PC-9 (cell line): ENCODE measurements at regions not wholly inside any gene's neighbourhood (a gene's known extent, or its start where the extent isn't known, plus 50 kb on each side); places are given as distances from the start of the nearest gene placed in this dataset.

Source experiments
- BruUV-seq: library from RNA; stranded (reverse); fragments of 400-500 nt; replicated peaks from 2 replicates; lab custom pipeline; 2021; lab: Mats Ljungman, UMichigan
- CTCF ChIA-PET: fragments of 300-600 bp; sonication (Branson Sonifier 250); formaldehyde crosslinking; loops from one replicate; lab custom pipeline; 2022; ENCODE audit warnings: antibody characterized with exemption; lab: Charles Lee
- POLR2A ChIA-PET: fragments of 300-600 bp; sonication (Branson Sonifier 250); formaldehyde crosslinking; loops from one replicate; lab custom pipeline; 2022; ENCODE audit warnings: antibody characterized with exemption; ENCODE audit not compliant: unreplicated experiment; lab: Charles Lee
- DNase-seq, 2 experiments: peaks; one replicate each; pipeline versions ENCODE4 v3.0.0 to v3.0.0-alpha.2; 2015 to 2022; ENCODE audit warnings: mixed read lengths in 1 of 2
- H2AFZ ChIP-seq: fragments of 200-600 bp; sonication (generic); 2 replicates; pipeline ENCODE4 v1.8.1; 2017; ENCODE audit warnings: antibody characterized with exemption
- H3F3A ChIP-seq: fragments of 200-600 bp; sonication (generic); 2 replicates; pipeline ENCODE4 v1.8.1; 2017; ENCODE audit warnings: antibody characterized with exemption, mild to moderate bottlenecking, low read depth; ENCODE audit not compliant: insufficient read depth
- H3K27ac ChIP-seq: fragments of 200-600 bp; sonication (generic); 2 replicates; pipeline ENCODE4 v1.6.1; 2016; ENCODE audit warnings: mixed run types
- H3K27me3 ChIP-seq: fragments of 200-600 bp; sonication (generic); 2 replicates; pipeline ENCODE4 v1.6.1; 2016; ENCODE audit warnings: low read depth, mixed run types; ENCODE audit not compliant: insufficient read depth
- H3K36me3 ChIP-seq: fragments of 200-600 bp; sonication (generic); 2 replicates; pipeline ENCODE4 v1.6.1; 2016; ENCODE audit warnings: low read depth, mixed run types
- H3K4me1 ChIP-seq: fragments of 200-600 bp; sonication (generic); replicated peaks from 2 replicates; pipeline ENCODE4 v1.6.1; 2016; ENCODE audit warnings: mixed run types; ENCODE audit not compliant: insufficient read depth
- H3K4me2 ChIP-seq: fragments of 200-600 bp; sonication (generic); 2 replicates; pipeline ENCODE4 v1.6.1; 2017; ENCODE audit warnings: mixed run types
- H3K4me3 ChIP-seq: fragments of 200-600 bp; sonication (generic); 2 replicates; pipeline ENCODE4 v1.6.1; 2016; ENCODE audit warnings: mixed run types
- H3K79me2 ChIP-seq: fragments of 200-600 bp; sonication (generic); 2 replicates; pipeline ENCODE4 v1.6.1; 2017; ENCODE audit warnings: low read depth, mixed run types
- H3K9me2 ChIP-seq: fragments of 200-600 bp; sonication (generic); 2 replicates; pipeline ENCODE4 v1.8.1; 2017; ENCODE audit warnings: mild to moderate bottlenecking; ENCODE audit not compliant: insufficient read depth
- H3K9me3 ChIP-seq: fragments of 200-600 bp; sonication (generic); 2 replicates; pipeline ENCODE4 v1.8.1; 2016; ENCODE audit warnings: low read depth; ENCODE audit not compliant: insufficient read depth
- H4K20me1 ChIP-seq: fragments of 200-600 bp; sonication (generic); 2 replicates; pipeline ENCODE4 v1.8.1; 2017; ENCODE audit not compliant: insufficient read depth
- CTCF ChIP-seq: fragments of 200-600 bp; sonication (generic); conservative IDR thresholded peaks from 2 replicates; pipeline ENCODE4 v1.6.1; 2017; ENCODE audit warnings: mixed run types, antibody characterized with exemption, mild to moderate bottlenecking, moderate library complexity
- EZH2 ChIP-seq: fragments of 200-600 bp; sonication (generic); IDR thresholded peaks from 2 replicates; pipeline ENCODE4 v1.8.0; 2017; ENCODE audit warnings: antibody characterized with exemption, low read depth
- intact Hi-C: fragments of 100-400 bp; cut with micrococcal nuclease; formaldehyde crosslinking; loops from one replicate; pipeline ENCODE4 v1.10.0; 2022; ENCODE audit not compliant: unreplicated experiment

GRCh38 chr10:130904676-130905075 is 406.8 kb downstream of the TCERG1L start:
- H3K79me2 ChIP-seq, result no peaks in the 10 kb centered on the region
- no peaks in the 10 kb centered on the region for H4K20me1 ChIP-seq
- H3K4me3 ChIP-seq, result no peak overlapping the region
- H3K4me1 ChIP-seq, result no peaks in the 10 kb centered on the region
- TF ChIP-seq CTCF (no peak), EZH2 (no peak)
- H3F3A ChIP-seq, result no peaks in the 10 kb centered on the region
- DNase-seq, result no peak
- no peaks in the 10 kb centered on the region for H3K36me3 ChIP-seq
- H3K27me3 ChIP-seq, result peaks cover 13% of the 10 kb centered on the region
- ChIA-PET POLR2A (no interaction called here), CTCF (no interaction called here)
- BruUV-seq, result no TSS peak
- no peaks in the 10 kb centered on the region for H3K9me2 ChIP-seq
- no peak overlapping the region for H2AFZ ChIP-seq
- no peaks in the 10 kb centered on the region for H3K9me3 ChIP-seq
- intact Hi-C loops, result no loop called here
- no peak overlapping the region for H3K4me2 ChIP-seq
- H3K27ac ChIP-seq, result no peak overlapping the region

- ChIA-PET POLR2A (no interaction called here), CTCF (no interaction called here)
- H3K9me3 ChIP-seq, result no peaks in the 10 kb centered on the region
- DNase-seq, result no peak
- intact Hi-C loops, result no loop called here
- no TSS peak for BruUV-seq
- H4K20me1 ChIP-seq, result no peaks in the 10 kb centered on the region
- no peak for TF ChIP-seq EZH2
- TF ChIP-seq CTCF, result no peak
- H3K4me2 ChIP-seq, result no peak overlapping the region
- H3F3A ChIP-seq, result no peaks in the 10 kb centered on the region
- H3K36me3 ChIP-seq, result no peaks in the 10 kb centered on the region
- no peaks in the 10 kb centered on the region for H3K9me2 ChIP-seq
- no peak overlapping the region for H3K4me3 ChIP-seq
- no peak overlapping the region for H2AFZ ChIP-seq
- H3K79me2 ChIP-seq, result no peaks in the 10 kb centered on the region
- no peak overlapping the region for H3K27ac ChIP-seq
- H3K4me1 ChIP-seq, result no peaks in the 10 kb centered on the region
- H3K27me3 ChIP-seq, result peaks cover 13% of the 10 kb centered on the region
Measured at GRCh38 chr10:130905386-130905785, 406.1 kb downstream of the TCERG1L start.

- H3K4me2 ChIP-seq, result no peak overlapping the region
- H3K9me3 ChIP-seq, result no peaks in the 10 kb centered on the region
- no peaks in the 10 kb centered on the region for H3K36me3 ChIP-seq
- H3K27ac ChIP-seq, result no peak overlapping the region
- no peaks in the 10 kb centered on the region for H4K20me1 ChIP-seq
- intact Hi-C loops, result no loop called here
- CTCF ChIA-PET, result no interaction called here
- no peak for TF ChIP-seq EZH2
- no peak for TF ChIP-seq CTCF
- DNase-seq, result no peak
- no peaks in the 10 kb centered on the region for H3K9me2 ChIP-seq
- POLR2A ChIA-PET, result no interaction called here
- H2AFZ ChIP-seq, result no peak overlapping the region
- H3K79me2 ChIP-seq, result no peaks in the 10 kb centered on the region
- no peak overlapping the region for H3K4me3 ChIP-seq
- H3K27me3 ChIP-seq, result peaks cover 17% of the 10 kb centered on the region
- H3F3A ChIP-seq, result no peaks in the 10 kb centered on the region
- no peaks in the 10 kb centered on the region for H3K4me1 ChIP-seq
- no TSS peak for BruUV-seq
Measured at GRCh38 chr10:130905921-130906320, 405.6 kb downstream of the TCERG1L start.
